ENCODE measurements at regions not wholly inside any gene's neighbourhood (a gene's known extent, or its start where the extent isn't known, plus 50 kb on each side); places are given as distances from the start of the nearest gene placed in this dataset.
"Not testable (repeated sequence)": the region's sequence is repeated elsewhere in the genome, so short reads cannot be mapped to it uniquely, and the experiment has no call there.

DNA sequence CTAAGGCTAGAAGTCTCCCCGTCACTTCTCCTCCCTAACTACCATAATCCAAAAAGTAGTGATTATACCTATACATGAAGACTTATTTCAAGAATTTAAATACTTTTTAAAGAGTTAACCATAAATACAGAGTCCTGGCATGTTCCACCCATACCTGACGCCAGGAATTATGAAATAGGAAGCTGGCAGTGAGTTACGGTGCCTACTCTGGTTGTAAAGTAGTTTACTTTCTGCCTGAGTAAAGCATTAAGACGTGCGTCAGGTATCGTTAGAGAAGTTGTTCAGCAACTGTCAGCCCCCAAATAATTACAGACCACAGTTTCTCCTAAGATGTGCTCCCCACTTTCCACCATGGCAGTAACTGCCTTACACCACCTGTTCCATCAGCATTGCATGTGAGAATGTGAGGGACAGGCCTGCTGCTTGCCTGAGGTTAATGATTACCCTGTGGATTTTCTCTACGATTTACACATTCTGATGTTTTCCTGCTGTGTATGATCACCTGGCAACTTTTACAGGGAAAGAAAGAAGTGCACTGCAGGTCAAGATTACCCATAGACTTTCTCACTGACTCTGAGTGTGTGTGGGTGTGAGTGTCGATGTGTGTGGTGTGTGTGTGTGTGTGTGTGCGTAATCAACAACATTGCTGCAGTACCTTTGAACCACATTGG is 92.3 kb upstream of the SLC7A11 start:
- ATAC-seq, result no peak

DNA sequence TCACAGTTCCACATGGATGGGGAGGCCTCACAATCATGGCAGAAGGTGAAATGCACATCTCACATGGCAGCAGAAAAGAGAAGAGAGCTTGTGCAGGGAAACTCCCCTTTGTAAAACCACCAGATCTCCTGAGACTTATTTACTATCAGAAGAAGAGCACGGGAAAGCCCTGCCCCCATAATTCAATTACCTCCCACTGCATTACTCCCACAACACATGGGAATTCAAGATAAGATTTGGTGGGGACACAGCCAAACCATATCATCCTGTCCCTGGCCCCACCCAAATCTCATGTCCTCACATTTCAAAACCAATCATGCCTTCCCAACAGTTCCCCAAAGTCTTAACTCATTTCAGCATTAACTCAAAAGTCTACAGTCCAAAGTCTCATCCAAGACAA is 90.3 kb upstream of the SLC7A11 start:
- ATAC-seq; H4K20me1 ChIP-seq (ENCODE audit: low read length); H3K27me3 ChIP-seq (ENCODE audit: low read length); H3K4me3 ChIP-seq (ENCODE audit: low read length); H3K4me2 ChIP-seq (ENCODE audit: low read length); CTCF ChIA-PET; POLR2A ChIA-PET (ENCODE audit: unreplicated experiment); H3K9me2 ChIP-seq (replicated peaks; ENCODE audit: low read length); H3K4me1 ChIP-seq (ENCODE audit: insufficient read depth, low read length); H3F3A ChIP-seq (ENCODE audit: low read length, unreplicated experiment); H3K36me3 ChIP-seq (ENCODE audit: low read depth, low read length); intact Hi-C loops (cut with micrococcal nuclease); H3K79me2 ChIP-seq (ENCODE audit: low read length); H3K9ac ChIP-seq (ENCODE audit: low read length); H2AFZ ChIP-seq (ENCODE audit: low read length); DNase-seq; H3K27ac ChIP-seq (ENCODE audit: low read length); BruUV-seq (replicated peaks); H3K9me3 ChIP-seq (ENCODE audit: low read length): not testable (repeated sequence)

More for the DNA sequence above, 92.3 kb upstream of the SLC7A11 start:
- TF ChIP-seq EZH2phosphoT487 (IDR thresholded peaks at IDR 0.05; ENCODE audit: borderline replicate concordance, low read length) (no peak), EZH2 (IDR thresholded peaks at IDR 0.05; ENCODE audit: low read length, unreplicated experiment) (no peak)
- TF ChIP-seq, protein P1, sequence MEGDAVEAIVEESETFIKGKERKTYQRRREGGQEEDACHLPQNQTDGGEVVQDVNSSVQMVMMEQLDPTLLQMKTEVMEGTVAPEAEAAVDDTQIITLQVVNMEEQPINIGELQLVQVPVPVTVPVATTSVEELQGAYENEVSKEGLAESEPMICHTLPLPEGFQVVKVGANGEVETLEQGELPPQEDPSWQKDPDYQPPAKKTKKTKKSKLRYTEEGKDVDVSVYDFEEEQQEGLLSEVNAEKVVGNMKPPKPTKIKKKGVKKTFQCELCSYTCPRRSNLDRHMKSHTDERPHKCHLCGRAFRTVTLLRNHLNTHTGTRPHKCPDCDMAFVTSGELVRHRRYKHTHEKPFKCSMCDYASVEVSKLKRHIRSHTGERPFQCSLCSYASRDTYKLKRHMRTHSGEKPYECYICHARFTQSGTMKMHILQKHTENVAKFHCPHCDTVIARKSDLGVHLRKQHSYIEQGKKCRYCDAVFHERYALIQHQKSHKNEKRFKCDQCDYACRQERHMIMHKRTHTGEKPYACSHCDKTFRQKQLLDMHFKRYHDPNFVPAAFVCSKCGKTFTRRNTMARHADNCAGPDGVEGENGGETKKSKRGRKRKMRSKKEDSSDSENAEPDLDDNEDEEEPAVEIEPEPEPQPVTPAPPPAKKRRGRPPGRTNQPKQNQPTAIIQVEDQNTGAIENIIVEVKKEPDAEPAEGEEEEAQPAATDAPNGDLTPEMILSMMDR (conservative IDR thresholded peaks at IDR 0.05; ENCODE audit: low read depth, low read length), result no peak
- Histone ChIP-seq H3K4me1 (ENCODE audit: insufficient read depth, low read length) (no peaks in the 10 kb centered on the region), H3K4me2 (ENCODE audit: low read length) (no peak overlapping the region), H3K4me3 (ENCODE audit: low read length) (no peak overlapping the region), H3K9me3 (ENCODE audit: low read length) (no peaks in the 10 kb centered on the region), H2AFZ (ENCODE audit: low read length) (no peak overlapping the region), H3K9ac (ENCODE audit: low read length) (no peak overlapping the region), H3K9me2 (replicated peaks; ENCODE audit: low read length) (no peaks in the 10 kb centered on the region), H4K20me1 (ENCODE audit: low read length) (no peaks in the 10 kb centered on the region), H3F3A (ENCODE audit: low read length, unreplicated experiment) (no peaks in the 10 kb centered on the region), H3K27me3 (ENCODE audit: low read length) (no peaks in the 10 kb centered on the region), H3K79me2 (ENCODE audit: low read length) (no peaks in the 10 kb centered on the region), H3K27ac (ENCODE audit: low read length) (no peak overlapping the region), H3K36me3 (ENCODE audit: low read depth, low read length) (no peaks in the 10 kb centered on the region)
- BruUV-seq (replicated peaks), result no TSS peak
- ChIA-PET POLR2A (ENCODE audit: unreplicated experiment) (no interaction called here), CTCF (no interaction called here)
- intact Hi-C loops (cut with micrococcal nuclease), result no loop called here
- no peak for DNase-seq

DNA sequence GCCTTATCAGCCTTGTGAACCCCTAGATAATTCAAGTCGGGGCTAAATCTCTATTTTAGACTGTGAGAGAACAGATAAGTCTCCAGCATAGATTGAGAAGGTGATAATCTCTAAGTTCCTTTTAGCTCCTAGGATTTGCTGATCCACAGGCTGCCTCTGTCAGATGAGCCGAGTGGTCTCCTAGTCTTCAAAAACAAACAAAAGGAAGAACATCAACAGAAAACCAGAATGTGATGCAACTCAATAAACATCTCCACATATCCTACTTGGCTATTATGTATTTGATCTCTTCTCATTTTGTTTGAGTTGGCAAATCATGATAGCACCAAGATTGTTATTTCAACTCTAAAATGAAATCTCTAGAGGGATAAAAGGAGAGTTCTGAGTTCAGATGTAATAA is 88.4 kb upstream of the SLC7A11 start:
- Histone ChIP-seq H3K27me3 (ENCODE audit: low read length) (no peaks in the 10 kb centered on the region), H3K9me3 (ENCODE audit: low read length) (no peaks in the 10 kb centered on the region), H4K20me1 (ENCODE audit: low read length) (no peaks in the 10 kb centered on the region), H2AFZ (ENCODE audit: low read length) (no peak overlapping the region), H3K4me1 (ENCODE audit: insufficient read depth, low read length) (no peaks in the 10 kb centered on the region), H3K9me2 (replicated peaks; ENCODE audit: low read length) (no peaks in the 10 kb centered on the region), H3K4me3 (ENCODE audit: low read length) (no peak overlapping the region), H3K36me3 (ENCODE audit: low read depth, low read length) (no peaks in the 10 kb centered on the region), H3K4me2 (ENCODE audit: low read length) (no peak overlapping the region), H3K79me2 (ENCODE audit: low read length) (no peaks in the 10 kb centered on the region), H3F3A (ENCODE audit: low read length, unreplicated experiment) (no peaks in the 10 kb centered on the region), H3K9ac (ENCODE audit: low read length) (no peak overlapping the region), H3K27ac (ENCODE audit: low read length) (no peak overlapping the region)
- ChIA-PET POLR2A (ENCODE audit: unreplicated experiment) (no interaction called here), CTCF (no interaction called here)
- TF ChIP-seq, protein P1 (conservative IDR thresholded peaks at IDR 0.05; ENCODE audit: low read depth, low read length), result no peak
- TF ChIP-seq EZH2phosphoT487 (IDR thresholded peaks at IDR 0.05; ENCODE audit: borderline replicate concordance, low read length), result no peak
- TF ChIP-seq EZH2 (IDR thresholded peaks at IDR 0.05; ENCODE audit: low read length, unreplicated experiment), result no peak
- DNase-seq (no peak), ATAC-seq (no peak)
- intact Hi-C loops (cut with micrococcal nuclease), result no loop called here
- no TSS peak for BruUV-seq (replicated peaks)

All from PC-3 (cell line).